Erythroblast (primary cell): ENCODE measurements at regions not wholly inside any gene's neighbourhood (a gene's known extent, or its start where the extent isn't known, plus 50 kb on each side); places are given as distances from the start of the nearest gene placed in this dataset.

ENCODE experiments used
- DNase-seq, 2 experiments: peaks; one replicate each; lab custom pipeline; 2025; lab: John Stamatoyannopoulos, UW
- GATA1 ChIP-seq: IDR thresholded peaks from 2 replicates; pipeline ENCODE4 v1.6.1; 2011; ENCODE audit warnings: low read depth, mild to moderate bottlenecking, control low read depth, low read length, moderate library complexity
- POLR2A ChIP-seq: IDR thresholded peaks from 2 replicates; pipeline ENCODE4 v1.6.1; 2011; ENCODE audit warnings: mild to moderate bottlenecking, low read length

DNA sequence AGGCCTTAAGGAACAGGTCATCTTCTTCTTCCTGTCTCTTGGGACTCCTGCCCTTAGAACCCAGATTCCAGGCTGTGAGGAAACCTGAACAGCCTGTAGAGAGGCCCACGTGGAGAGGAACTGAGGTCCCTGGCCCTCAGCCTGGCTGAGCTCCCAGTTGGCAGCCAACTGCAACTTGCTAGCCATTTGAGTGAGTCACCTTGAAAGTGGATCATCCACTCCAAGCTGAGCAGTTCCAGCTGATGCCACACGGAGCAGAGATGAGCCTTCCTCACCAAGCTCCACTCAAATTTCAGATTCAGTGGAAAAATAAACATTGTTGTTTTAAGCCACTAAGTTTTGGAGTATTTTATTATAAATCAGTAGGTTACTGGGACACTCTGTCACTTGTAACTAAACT, 392.5 kb downstream of the BCOR start:
- TF ChIP-seq POLR2A: no peak
- DNase-seq: peak; percentile 2 to 14

- TF ChIP-seq POLR2A (no peak), GATA1 (no peak)
- no peak for DNase-seq
Measured at GRCh38 chrX:39709364-39709763, 388.4 kb downstream of the BCOR start.

GRCh38 chrX:39709812-39710211, 387.9 kb downstream of the BCOR start:
- DNase-seq: no peak
- TF ChIP-seq POLR2A: no peak
- TF ChIP-seq GATA1: no peak

DNA sequence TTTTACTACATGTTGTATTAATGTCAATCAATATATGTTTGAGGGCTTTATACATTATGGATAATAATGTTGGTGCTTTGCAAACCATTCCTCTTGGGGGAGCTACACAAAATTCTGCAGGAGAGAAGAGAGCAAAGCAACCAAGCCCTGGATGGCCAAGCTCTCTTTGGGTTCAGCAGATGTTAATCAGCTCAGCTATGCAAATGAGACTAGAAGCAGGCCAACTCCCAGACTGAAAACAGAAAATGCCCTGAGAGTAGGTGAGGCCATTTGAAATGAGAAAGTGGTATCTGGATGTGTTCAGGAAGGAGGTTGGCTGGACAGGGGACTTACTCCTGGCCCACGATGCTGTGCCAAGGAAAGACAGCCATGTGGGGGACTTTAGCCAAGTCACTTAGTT, 387.0 kb downstream of the BCOR start:
- no peak for TF ChIP-seq GATA1
- no peak for TF ChIP-seq POLR2A
- peak in 1 of 2 experiments; percentile 0 for DNase-seq

- TF ChIP-seq GATA1 (no peak), POLR2A (no peak)
- no peak for DNase-seq
Measured at GRCh38 chrX:39714471-39714870, 383.3 kb downstream of the BCOR start.

DNA sequence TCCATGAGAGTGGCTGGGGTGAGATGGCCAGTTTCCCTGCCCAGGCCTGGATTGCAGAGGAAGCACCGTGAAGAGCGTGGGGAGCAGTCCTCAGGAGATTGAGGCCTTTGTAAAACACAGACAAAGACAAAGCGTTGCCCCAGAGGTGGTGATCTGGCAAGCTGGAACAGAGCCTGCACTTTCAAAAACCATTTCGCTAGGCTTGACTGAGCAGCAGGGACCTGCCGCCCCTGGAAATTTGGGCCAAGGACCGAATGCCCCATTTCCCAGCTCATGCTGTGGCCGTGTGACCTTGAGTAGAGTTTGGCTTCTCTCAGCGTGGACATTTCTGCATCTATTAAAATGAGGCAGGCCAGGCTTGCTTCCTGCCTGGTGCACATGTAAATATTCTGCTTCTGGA, 381.4 kb downstream of the BCOR start:
- TF ChIP-seq GATA1: no peak
- no peak for TF ChIP-seq POLR2A

DNA sequence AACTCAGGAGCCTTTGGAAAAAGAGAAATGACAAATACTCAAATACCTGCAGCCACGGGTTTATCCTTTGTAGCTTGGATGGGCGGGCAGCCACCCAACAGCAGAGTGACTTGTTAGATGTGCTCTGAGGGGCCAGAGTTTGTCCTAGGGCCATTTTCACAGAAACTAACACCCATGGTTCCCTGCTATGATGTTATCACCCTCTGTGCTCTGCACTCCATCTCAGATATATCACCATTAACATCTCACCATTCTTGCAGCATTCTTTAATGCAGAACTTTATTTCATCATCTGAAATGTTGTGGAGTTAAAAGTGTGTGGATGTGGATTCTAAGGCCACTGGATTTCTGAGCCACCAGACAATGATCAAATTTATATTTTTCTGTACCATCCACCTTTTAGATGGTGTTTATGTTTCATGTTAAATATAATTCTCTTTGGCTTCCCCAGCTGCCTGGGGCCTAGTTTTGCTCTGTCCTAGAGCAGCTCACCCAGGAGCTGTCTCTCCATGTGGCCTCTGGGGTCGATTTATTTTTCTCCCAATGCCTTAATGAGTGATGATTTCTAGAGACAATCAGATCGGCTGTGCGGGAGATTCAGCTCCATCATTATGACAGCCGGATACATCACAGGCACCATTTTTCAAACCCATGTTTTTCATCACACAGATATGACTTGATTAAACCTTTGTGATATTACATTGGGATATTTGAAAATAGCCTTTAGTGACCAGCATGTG, 380.8 kb downstream of the BCOR start:
- DNase-seq: no peak
- TF ChIP-seq GATA1: no peak
- TF ChIP-seq POLR2A: no peak

More for the DNA sequence above, 381.4 kb downstream of the BCOR start:
- DNase-seq: no peak

DNA sequence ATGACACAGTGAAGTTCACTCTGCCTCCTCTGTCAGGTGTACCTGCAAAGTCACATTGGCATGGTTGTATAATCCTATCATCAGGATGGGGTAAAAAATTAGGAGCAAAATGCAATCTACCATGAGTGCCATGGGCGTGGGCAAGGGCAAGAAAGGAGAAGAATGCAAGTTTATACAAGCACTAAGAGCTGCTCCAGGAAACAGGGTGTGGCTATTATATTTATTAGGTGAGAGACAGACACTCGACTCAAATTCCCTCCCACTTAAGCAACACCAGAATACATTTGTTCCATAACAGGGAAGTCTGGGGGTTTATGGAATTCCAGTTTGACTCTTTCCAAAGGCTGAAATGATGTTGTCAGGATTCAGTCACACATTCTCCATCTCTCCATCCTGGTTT, 378.8 kb downstream of the BCOR start:
- TF ChIP-seq GATA1: no peak
- no peak for TF ChIP-seq POLR2A
- DNase-seq: no peak

DNA sequence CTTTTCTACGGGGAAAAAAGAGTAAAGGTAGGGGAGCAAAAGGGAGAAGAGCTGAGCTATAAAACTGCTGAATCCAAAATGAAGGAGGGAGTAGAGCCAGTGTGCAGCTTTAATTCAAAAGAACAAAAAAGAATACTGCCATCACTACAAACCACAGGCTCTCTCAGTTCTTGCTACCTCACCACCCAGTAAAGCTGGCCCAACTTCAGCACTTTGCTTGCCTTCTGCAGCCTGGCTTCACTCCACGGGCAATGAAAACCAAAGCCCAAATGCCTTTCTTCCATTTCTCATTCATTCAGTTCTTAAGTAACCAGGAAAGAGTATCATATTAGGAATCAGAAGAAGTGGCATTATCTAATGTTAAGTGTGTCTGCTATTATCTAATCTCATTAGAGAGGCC, 376.8 kb downstream of the BCOR start:
- DNase-seq: no peak
- TF ChIP-seq GATA1: no peak
- no peak for TF ChIP-seq POLR2A

DNA sequence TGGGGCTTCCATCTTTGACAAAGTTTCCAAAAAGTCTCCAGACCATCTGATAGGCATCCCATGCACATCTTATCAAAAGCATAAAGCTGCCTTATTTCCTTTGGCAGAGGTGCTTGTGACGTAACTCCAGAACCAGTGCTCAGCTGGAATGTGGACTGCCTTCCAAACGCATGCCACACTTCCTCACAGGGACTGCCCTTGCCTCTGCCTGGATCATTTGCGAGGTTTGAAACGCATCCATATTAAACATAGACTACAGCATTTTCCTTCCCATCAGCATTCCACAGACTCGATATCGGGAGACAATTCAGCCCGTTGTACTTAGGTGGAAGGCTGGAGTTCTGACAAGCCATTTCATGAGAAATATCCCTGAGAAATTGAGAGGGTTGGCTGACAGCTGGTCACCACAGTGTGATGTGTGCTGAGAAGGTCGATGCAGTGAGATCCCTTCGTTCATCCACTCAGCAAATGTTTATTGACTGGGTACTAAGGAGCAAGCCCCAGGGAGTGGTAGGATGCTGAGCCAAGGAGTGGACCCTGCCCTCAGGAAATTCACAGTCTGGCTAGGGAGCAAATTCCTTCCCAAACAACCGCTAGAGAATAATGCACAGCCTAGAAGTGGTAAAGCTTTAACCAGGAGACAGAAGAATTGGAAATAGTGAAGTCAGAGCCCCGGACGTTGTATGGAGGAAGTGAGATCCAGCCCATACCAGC, 376.0 kb downstream of the BCOR start:
- no peak for DNase-seq
- TF ChIP-seq GATA1 (no peak), POLR2A (no peak)

GRCh38 chrX:39724544-39724943, 373.2 kb downstream of the BCOR start:
- DNase-seq: no peak
- TF ChIP-seq GATA1: no peak
- no peak for TF ChIP-seq POLR2A

DNA sequence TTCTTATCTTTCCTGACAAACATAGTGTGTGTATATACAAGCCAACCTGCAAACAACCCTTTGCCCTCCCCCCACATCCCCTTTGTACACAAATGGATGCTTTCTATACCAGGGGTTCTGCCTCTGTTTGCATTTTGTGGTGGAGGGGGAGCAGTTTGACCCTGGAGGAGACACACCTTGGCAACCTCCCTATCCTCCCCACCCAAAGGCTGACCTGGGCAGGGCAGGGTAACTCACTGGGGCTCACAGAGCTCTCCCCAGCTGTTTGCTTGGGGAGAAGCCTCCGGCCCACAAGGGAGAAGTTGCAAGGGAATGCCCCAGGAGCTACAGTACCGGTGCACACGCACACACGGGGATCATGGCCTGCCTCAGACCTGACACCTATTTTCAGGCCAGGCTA, 372.6 kb downstream of the BCOR start:
- DNase-seq: no peak
- TF ChIP-seq GATA1: no peak
- no peak for TF ChIP-seq POLR2A

DNA sequence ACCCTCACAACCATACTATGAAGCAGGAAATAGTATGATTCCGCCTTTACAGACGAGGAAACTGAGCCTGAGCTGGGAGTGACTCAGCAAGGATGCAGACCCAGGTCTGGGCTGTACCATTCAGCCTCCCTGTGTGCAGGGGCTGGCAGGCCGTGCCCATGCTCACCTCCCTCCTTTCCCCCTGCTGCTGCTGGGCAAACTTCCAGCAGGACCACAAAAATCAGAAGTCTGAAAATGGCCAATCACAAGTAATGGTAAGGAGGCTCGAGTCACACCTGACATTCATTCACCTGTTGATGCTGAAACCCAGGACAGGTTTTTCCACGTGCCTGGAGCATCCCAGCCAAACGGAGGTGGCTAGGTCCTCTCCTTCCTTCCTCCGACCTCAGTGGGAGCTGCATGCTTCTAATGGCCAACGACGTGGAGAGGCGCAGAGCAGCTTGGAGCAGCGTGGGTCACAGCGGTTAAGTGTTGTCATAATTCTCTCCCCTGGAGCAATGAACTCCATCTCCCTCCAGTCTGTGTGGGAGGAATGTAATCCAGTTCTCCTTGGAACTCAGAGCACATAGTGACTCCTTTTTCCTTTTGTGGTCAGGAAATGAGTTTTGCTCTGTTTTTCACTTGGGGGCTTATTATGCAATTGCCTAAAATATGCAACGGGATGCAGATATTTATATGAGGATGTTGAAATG, 371.7 kb downstream of the BCOR start:
- no peak for DNase-seq
- TF ChIP-seq GATA1 (no peak), POLR2A (no peak)

DNA sequence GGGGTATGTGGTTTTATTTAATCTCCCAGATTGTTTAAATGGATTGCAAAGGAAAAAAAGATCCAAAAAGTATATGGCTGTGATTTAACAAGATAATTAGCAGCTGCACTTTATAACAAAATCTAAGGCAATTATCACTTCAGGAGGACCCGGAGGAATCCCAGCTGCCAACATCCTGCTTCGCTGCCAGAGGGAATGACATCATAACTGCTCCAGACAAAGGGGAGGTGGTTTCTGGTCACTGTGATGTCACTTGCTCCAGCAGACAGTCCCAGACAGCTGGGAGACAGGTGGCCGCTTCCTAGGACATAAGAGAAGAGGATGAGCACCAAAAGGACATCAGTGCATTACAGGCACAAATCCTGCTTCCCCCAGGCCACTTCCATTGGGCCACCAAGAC, 371.0 kb downstream of the BCOR start:
- TF ChIP-seq GATA1 (no peak), POLR2A (no peak)
- no peak for DNase-seq
